ENCODE measurements at regions not wholly inside any gene's neighbourhood (a gene's known extent, or its start where the extent isn't known, plus 50 kb on each side); places are given as distances from the start of the nearest gene placed in this dataset.

DNA sequence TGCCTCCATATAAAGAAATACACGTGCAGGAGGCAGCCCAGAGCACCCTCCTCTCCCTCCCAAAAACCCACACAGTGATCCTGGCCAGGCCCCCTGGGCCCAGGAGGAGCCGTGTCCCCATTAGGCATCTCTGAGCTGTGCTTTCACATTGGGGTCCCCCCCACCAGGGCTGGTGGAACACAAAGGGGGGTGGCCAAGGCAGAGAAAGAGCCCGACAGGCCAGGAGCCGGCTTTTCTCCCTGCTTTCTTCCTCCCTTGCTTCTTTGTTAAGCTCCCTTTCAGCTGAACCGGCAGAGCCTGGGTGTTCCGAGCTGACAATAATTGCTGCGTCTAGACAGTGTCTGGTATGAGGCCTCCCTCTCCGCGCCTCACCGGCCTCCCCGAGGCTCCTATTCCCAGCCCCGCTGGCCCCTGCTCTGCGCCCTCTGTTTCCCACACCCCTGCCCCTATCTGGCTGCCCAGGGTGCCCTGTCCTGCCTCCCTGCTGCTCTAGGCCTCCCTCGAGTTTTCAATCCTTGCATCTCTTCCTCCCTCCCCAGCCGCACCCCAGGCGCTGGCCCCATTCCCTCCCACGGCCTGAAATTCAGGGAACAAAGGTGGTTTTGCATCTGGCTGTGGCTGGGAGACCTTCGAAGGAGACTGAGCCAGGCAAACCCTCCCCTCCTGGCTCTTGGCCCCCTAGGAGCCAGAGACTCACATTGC, 120.6 kb downstream of the C9orf50 start:
- H3K79me2 ChIP-seq (ENCODE audit: control insufficient read depth, insufficient read depth, low read length), result no peaks in the 10 kb centered on the region
- DNase-seq (ENCODE audit: low read depth, low spot score), result no peak
- peaks cover 20% of the 10 kb centered on the region for H3K4me1 ChIP-seq (ENCODE audit: control insufficient read depth, extremely low read depth, insufficient read depth, low read length)
- H2AFZ ChIP-seq (ENCODE audit: low read depth, low read length), result no peak overlapping the region
- H3K27me3 ChIP-seq (ENCODE audit: control insufficient read depth in 2 of 2, insufficient read depth in 2 of 2, low read length in 2 of 2), result no peaks in the 10 kb centered on the region
- no peak overlapping the region for H3K4me3 ChIP-seq (replicated peaks in 1 of 3; ENCODE audit: insufficient read depth in 1 of 3, low read depth in 1 of 3, low read length in 3 of 3)
- no peak overlapping the region for H3K27ac ChIP-seq (ENCODE audit: insufficient read depth, low read depth, low read length)
- H3K9ac ChIP-seq (replicated peaks; ENCODE audit: extremely low read depth, insufficient read depth, low read length), result no peak overlapping the region
- peaks cover 0 to 2% of the 10 kb centered on the region in 2 experiments for H3K36me3 ChIP-seq (ENCODE audit: control insufficient read depth in 2 of 2, extremely low read depth in 1 of 2, insufficient read depth in 2 of 2, low read length in 2 of 2)
- H3K4me2 ChIP-seq (ENCODE audit: insufficient read depth, low read length), result no peak overlapping the region
- H3K9me3 ChIP-seq (replicated peaks; ENCODE audit: control insufficient read depth, insufficient read depth, low read length), result no peaks in the 10 kb centered on the region
- ChIA-PET CTCF (interaction anchor here (0.9 to 1.4 kb wide), 6 partner anchors 54 to 369 kb away, joined by 3 to 6 read pairs (median 3); no protein-coding TSS in a partner anchor), POLR2A (no interaction called here)
- no peaks in the 10 kb centered on the region for H4K20me1 ChIP-seq (replicated peaks; ENCODE audit: control insufficient read depth, extremely low read depth, insufficient read depth, low read length)
- TF ChIP-seq, protein P1, sequence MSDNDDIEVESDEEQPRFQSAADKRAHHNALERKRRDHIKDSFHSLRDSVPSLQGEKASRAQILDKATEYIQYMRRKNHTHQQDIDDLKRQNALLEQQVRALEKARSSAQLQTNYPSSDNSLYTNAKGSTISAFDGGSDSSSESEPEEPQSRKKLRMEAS (IDR thresholded peaks at IDR 0.05; ENCODE audit: insufficient read depth, insufficient read length), result no peak
- no peak for TF ChIP-seq GATA2 (IDR thresholded peaks at IDR 0.05; ENCODE audit: insufficient read depth, insufficient read length, low read depth, low read length)
- TF ChIP-seq, protein P2, sequence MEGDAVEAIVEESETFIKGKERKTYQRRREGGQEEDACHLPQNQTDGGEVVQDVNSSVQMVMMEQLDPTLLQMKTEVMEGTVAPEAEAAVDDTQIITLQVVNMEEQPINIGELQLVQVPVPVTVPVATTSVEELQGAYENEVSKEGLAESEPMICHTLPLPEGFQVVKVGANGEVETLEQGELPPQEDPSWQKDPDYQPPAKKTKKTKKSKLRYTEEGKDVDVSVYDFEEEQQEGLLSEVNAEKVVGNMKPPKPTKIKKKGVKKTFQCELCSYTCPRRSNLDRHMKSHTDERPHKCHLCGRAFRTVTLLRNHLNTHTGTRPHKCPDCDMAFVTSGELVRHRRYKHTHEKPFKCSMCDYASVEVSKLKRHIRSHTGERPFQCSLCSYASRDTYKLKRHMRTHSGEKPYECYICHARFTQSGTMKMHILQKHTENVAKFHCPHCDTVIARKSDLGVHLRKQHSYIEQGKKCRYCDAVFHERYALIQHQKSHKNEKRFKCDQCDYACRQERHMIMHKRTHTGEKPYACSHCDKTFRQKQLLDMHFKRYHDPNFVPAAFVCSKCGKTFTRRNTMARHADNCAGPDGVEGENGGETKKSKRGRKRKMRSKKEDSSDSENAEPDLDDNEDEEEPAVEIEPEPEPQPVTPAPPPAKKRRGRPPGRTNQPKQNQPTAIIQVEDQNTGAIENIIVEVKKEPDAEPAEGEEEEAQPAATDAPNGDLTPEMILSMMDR (IDR thresholded peaks at IDR 0.05; ENCODE audit: extremely low read depth in 1 of 2, insufficient read depth in 1 of 2, low read depth in 1 of 2, low read length in 2 of 2), result no peak
- no peak for TF ChIP-seq JUN (IDR thresholded peaks at IDR 0.05; ENCODE audit: borderline replicate concordance, insufficient read depth, insufficient read length, low read depth)
- no peak for TF ChIP-seq FOS (IDR thresholded peaks at IDR 0.05; ENCODE audit: borderline replicate concordance, insufficient read depth, low read length)
- TF ChIP-seq MYC (IDR thresholded peaks at IDR 0.05; ENCODE audit: low read depth, low read length), result no peak
- no peak for TF ChIP-seq POLR2A (IDR thresholded peaks at IDR 0.05; ENCODE audit: low read depth, low read length)
- TF ChIP-seq EZH2 (IDR thresholded peaks at IDR 0.05; ENCODE audit: borderline replicate concordance, low read depth, low read length, severe bottlenecking), result no peak
- no peak for TF ChIP-seq POLR2AphosphoS5 (IDR thresholded peaks at IDR 0.05; ENCODE audit: insufficient read depth, low read depth, low read length)
- no peak for FAIRE-seq
- dilution Hi-C loops (cut with MboI; ENCODE audit: extremely low pct_ligation_motif_present, low sequenced_read_pairs) (no loop called here), intact Hi-C loops (cut with micrococcal nuclease) (no loop called here)
- BruUV-seq (replicated peaks), result no TSS peak
- no peaks in the 10 kb centered on the region for H3K9me1 ChIP-seq (replicated peaks; ENCODE audit: control insufficient read depth, extremely low read depth, insufficient read depth, low read length)

Measured in endothelial cell of umbilical vein (primary cell).